ENCODE measurements at regions not wholly inside any gene's neighbourhood (a gene's known extent, or its start where the extent isn't known, plus 50 kb on each side); places are given as distances from the start of the nearest gene placed in this dataset.
A peak's percentile ranks its signal among the peaks of the same experiment; 100 is the strongest.

- intact Hi-C loops (cut with DNase I; ENCODE audit: low total_unique reads): no loop called here
- no peaks in the 10 kb centered on the region for H3K9me3 ChIP-seq
- H3K4me3 ChIP-seq: peak overlapping the region in 1 of 8 donors; percentile 42
- H3K27me3 ChIP-seq (replicated peaks in 1 of 7): peaks cover 0 to 26% (median 0%) of the 10 kb centered on the region in 7 donors
- H3K4me1 ChIP-seq: peaks cover 16 to 70% (median 50%) of the 10 kb centered on the region in 6 donors
- WGBS, 5 donors: 32 to 45% (median 38%) methylated on average over 9 of the region's 9 CpGs
- H3K36me3 ChIP-seq: no peaks in the 10 kb centered on the region
- DNase-seq: no peak
- peak overlapping the region in 7 of 8 donors; percentile 20 to 81 (median 65) for H3K27ac ChIP-seq
- TF ChIP-seq POLR2A (IDR thresholded peaks at IDR 0.05) (no peak), CTCF (IDR thresholded peaks at IDR 0.05 in 8 of 11, conservative IDR thresholded peaks at IDR 0.05 in 3 of 11) (no peak), POLR2AphosphoS5 (IDR thresholded peaks at IDR 0.05) (no peak)
Measured at GRCh38 chr14:22427771-22428231, 161.2 kb downstream of the DAD1 start.

GRCh38 chr14:22426711-22427110 is 162.3 kb downstream of the DAD1 start:
- Histone ChIP-seq H3K9me3 (no peaks in the 10 kb centered on the region), H3K36me3 (no peaks in the 10 kb centered on the region), H3K27ac (peak overlapping the region in 2 of 8 donors; percentile 79 to 81), H3K4me1 (peaks cover 6 to 68% (median 41%) of the 10 kb centered on the region in 6 donors), H3K27me3 (replicated peaks in 1 of 7) (peaks cover 0 to 26% (median 0%) of the 10 kb centered on the region in 7 donors), H3K4me3 (no peak overlapping the region)
- TF ChIP-seq POLR2A (IDR thresholded peaks at IDR 0.05) (no peak), CTCF (IDR thresholded peaks at IDR 0.05 in 8 of 11, conservative IDR thresholded peaks at IDR 0.05 in 3 of 11) (no peak), POLR2AphosphoS5 (IDR thresholded peaks at IDR 0.05) (no peak)
- intact Hi-C loops (cut with DNase I; ENCODE audit: low total_unique reads): no loop called here
- no peak for DNase-seq
- WGBS, 5 donors: 68 to 90% (median 85%) methylated on average over 7 of the region's 7 CpGs

GRCh38 chr14:22423958-22424357 is 165.1 kb downstream of the DAD1 start:
- H3K4me1 ChIP-seq: peaks cover 6 to 61% (median 26%) of the 10 kb centered on the region in 6 donors
- DNase-seq: no peak
- intact Hi-C loops (cut with DNase I; ENCODE audit: low total_unique reads): no loop called here

GRCh38 chr14:22422238-22422637 is 166.8 kb downstream of the DAD1 start:
- peaks cover 6 to 58% (median 20%) of the 10 kb centered on the region in 6 donors for H3K4me1 ChIP-seq

More at GRCh38 chr14:22423958-22424357, 165.1 kb downstream of the DAD1 start:
- Histone ChIP-seq H3K27me3 (replicated peaks in 1 of 7) (peaks cover 0 to 8% (median 0%) of the 10 kb centered on the region in 7 donors), H3K4me3 (no peak overlapping the region), H3K36me3 (no peaks in the 10 kb centered on the region), H3K27ac (no peak overlapping the region), H3K9me3 (no peaks in the 10 kb centered on the region)
- TF ChIP-seq POLR2AphosphoS5 (IDR thresholded peaks at IDR 0.05): no peak
- no peak for TF ChIP-seq CTCF (IDR thresholded peaks at IDR 0.05 in 8 of 11, conservative IDR thresholded peaks at IDR 0.05 in 3 of 11)
- TF ChIP-seq POLR2A (IDR thresholded peaks at IDR 0.05): no peak
- WGBS, 5 donors: 62 to 70% (median 67%) methylated on average over 4 of the region's 4 CpGs

More at GRCh38 chr14:22422238-22422637, 166.8 kb downstream of the DAD1 start:
- H3K27ac ChIP-seq: peak overlapping the region in 3 of 8 donors; percentile 6 to 45 (median 35)
- no peaks in the 10 kb centered on the region for H3K9me3 ChIP-seq
- WGBS, 5 donors: 30 to 57% (median 36%) methylated on average over 3 of the region's 3 CpGs
- TF ChIP-seq POLR2A (IDR thresholded peaks at IDR 0.05): no peak
- TF ChIP-seq CTCF (IDR thresholded peaks at IDR 0.05 in 8 of 11, conservative IDR thresholded peaks at IDR 0.05 in 3 of 11): no peak
- no peak for TF ChIP-seq POLR2AphosphoS5 (IDR thresholded peaks at IDR 0.05)
- intact Hi-C loops (cut with DNase I; ENCODE audit: low total_unique reads): no loop called here
- no peak overlapping the region for H3K4me3 ChIP-seq
- DNase-seq: no peak
- peaks cover 0 to under 1% (median 0%) of the 10 kb centered on the region in 7 donors for H3K27me3 ChIP-seq (replicated peaks in 1 of 7)
- no peaks in the 10 kb centered on the region for H3K36me3 ChIP-seq
